ENCODE measurements at regions not wholly inside any gene's neighbourhood (a gene's known extent, or its start where the extent isn't known, plus 50 kb on each side); places are given as distances from the start of the nearest gene placed in this dataset.

DNA sequence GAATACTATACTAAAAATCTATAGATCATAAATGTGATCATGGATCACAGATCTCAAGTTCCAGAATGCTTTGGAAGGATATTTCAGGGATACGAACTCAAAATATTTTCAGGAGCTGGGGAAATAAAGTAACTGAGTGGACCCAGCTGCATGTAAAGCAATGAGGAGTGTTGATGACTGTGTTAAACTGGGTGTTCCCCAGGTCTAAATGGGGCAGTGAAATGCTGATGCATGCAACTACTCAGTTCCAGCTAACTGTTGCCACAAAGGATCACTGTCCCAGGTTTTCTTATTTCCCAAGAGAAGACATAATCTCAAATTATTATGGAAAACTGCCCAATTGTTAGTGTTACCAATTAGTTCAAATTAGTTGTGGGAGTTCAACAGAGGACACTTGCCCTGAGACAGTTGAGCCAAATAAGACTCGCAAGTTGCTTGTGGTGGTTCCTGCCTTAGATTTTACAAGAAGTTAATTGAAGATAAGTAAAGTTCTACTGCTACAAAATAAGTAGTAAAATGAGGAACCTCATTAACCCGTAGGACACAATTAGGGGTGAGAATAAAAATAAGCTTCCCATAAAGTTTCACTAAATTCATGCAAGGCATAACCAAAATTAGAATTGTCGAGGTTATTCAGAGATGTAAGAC, 66.3 kb upstream of the IL12A start:
- no peak overlapping the region for H3K27ac ChIP-seq
- H3K4me3 ChIP-seq (ENCODE audit: low read depth in 1 of 2, low read length in 1 of 2): no peak overlapping the region
- H3K27me3 ChIP-seq: no peaks in the 10 kb centered on the region
- no peak for TF ChIP-seq CTCF (IDR thresholded peaks at IDR 0.05)
- H3K36me3 ChIP-seq: no peaks in the 10 kb centered on the region
- no peaks in the 10 kb centered on the region for H3K9me3 ChIP-seq
- H3K4me1 ChIP-seq (ENCODE audit: control insufficient read depth in 1 of 2, insufficient read depth in 1 of 2, low read depth in 1 of 2, low read length in 1 of 2): no peaks in the 10 kb centered on the region

DNA sequence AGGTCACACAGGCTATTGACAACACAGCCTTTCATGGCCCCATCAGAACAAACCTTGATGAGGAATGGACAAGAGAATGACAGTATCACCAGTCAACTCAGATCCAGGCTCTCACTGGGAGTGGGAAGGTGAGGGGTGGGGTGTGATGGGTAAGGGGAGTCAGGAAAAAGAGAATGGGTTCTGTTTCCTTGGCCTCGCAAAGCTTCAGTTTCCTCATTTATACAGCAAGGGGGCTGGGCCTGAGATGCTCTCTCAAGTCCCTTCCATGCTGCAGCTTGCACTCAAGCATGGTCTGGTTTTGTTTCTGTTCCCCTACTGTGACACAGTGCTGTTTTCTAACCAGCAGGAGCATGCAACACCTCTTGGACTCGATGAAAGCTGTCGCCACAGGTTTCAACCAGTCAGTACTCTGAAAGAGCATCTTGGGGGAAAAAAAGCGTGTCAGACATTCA, 65.7 kb upstream of the IL12A start:
- H3K4me3 ChIP-seq (ENCODE audit: low read depth in 1 of 2, low read length in 1 of 2): no peak overlapping the region
- H3K36me3 ChIP-seq: no peaks in the 10 kb centered on the region
- no peaks in the 10 kb centered on the region for H3K9me3 ChIP-seq
- H3K27me3 ChIP-seq: no peaks in the 10 kb centered on the region
- H3K4me1 ChIP-seq (ENCODE audit: control insufficient read depth in 1 of 2, insufficient read depth in 1 of 2, low read depth in 1 of 2, low read length in 1 of 2): no peaks in the 10 kb centered on the region
- TF ChIP-seq CTCF (IDR thresholded peaks at IDR 0.05): no peak
- H3K27ac ChIP-seq: no peak overlapping the region

- H3K9me3 ChIP-seq: no peaks in the 10 kb centered on the region
- no peaks in the 10 kb centered on the region for H3K36me3 ChIP-seq
- H3K27ac ChIP-seq: no peak overlapping the region
- no peak for TF ChIP-seq CTCF (IDR thresholded peaks at IDR 0.05)
- H3K4me1 ChIP-seq (ENCODE audit: control insufficient read depth in 1 of 2, insufficient read depth in 1 of 2, low read depth in 1 of 2, low read length in 1 of 2): no peaks in the 10 kb centered on the region
- no peak overlapping the region for H3K4me3 ChIP-seq (ENCODE audit: low read depth in 1 of 2, low read length in 1 of 2)
- H3K27me3 ChIP-seq: no peaks in the 10 kb centered on the region
Observed at GRCh38 chr3:159923336-159923735, 65.3 kb upstream of the IL12A start.

DNA sequence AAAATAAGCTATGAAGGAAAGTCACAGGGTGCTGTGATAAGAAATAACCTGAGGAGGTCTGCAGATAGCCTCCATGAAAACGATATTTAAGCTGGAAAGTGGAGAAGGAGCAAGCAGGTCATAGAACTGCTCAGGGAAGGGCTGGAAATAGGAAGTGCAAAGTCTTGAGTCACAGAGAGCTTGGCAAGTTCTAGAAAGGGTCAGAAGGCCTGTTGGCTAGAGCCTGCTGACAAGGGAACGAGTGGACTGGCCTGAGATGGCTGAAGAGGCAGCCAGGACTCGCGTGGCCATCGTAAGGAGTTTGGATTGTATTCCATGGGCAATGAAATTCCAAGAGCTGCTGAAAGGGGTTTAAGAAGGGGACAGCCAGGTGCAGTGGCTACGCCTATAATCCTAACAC, 64.7 kb upstream of the IL12A start:
- Histone ChIP-seq H3K4me1 (ENCODE audit: control insufficient read depth in 1 of 2, insufficient read depth in 1 of 2, low read depth in 1 of 2, low read length in 1 of 2) (peaks cover 2% of the 10 kb centered on the region in 2 experiments), H3K27me3 (no peaks in the 10 kb centered on the region), H3K27ac (no peak overlapping the region), H3K36me3 (no peaks in the 10 kb centered on the region), H3K4me3 (ENCODE audit: low read depth in 1 of 2, low read length in 1 of 2) (no peak overlapping the region), H3K9me3 (no peaks in the 10 kb centered on the region)
- no peak for TF ChIP-seq CTCF (IDR thresholded peaks at IDR 0.05)

GRCh38 chr3:159924411-159924810, 64.2 kb upstream of the IL12A start:
- Histone ChIP-seq H3K27me3 (no peaks in the 10 kb centered on the region), H3K4me1 (ENCODE audit: control insufficient read depth in 1 of 2, insufficient read depth in 1 of 2, low read depth in 1 of 2, low read length in 1 of 2) (peaks cover 6 to 7% of the 10 kb centered on the region in 2 experiments), H3K9me3 (no peaks in the 10 kb centered on the region), H3K36me3 (no peaks in the 10 kb centered on the region), H3K27ac (no peak overlapping the region), H3K4me3 (ENCODE audit: low read depth in 1 of 2, low read length in 1 of 2) (no peak overlapping the region)
- no peak for TF ChIP-seq CTCF (IDR thresholded peaks at IDR 0.05)

Data from neutrophil (primary cell).